GM12878 (cell line): ENCODE measurements at regions not wholly inside any gene's neighbourhood (a gene's known extent, or its start where the extent isn't known, plus 50 kb on each side); places are given as distances from the start of the nearest gene placed in this dataset.

Experiments
- ATAC-seq: fragments of 200-7000 bp; cut with Tn5 transposase; 3 replicates; pipeline ENCODE4 v1.9.1; 2020; ENCODE audit warnings: mild to moderate bottlenecking, moderate library complexity
- BruUV-seq: library from RNA; stranded (reverse); fragments of 400-500 nt; replicated peaks from 2 replicates; lab custom pipeline; 2021; lab: Mats Ljungman, UMichigan
- CTCF ChIA-PET: fragments of 300-600 bp; sonication (Branson Sonifier 250); formaldehyde crosslinking; extraction: SDS; loops from one replicate; lab custom pipeline; 2021; ENCODE audit warnings: inconsistent platforms; lab: Yijun Ruan, JAX
- POLR2A ChIA-PET: fragments of 350-600 bp; formaldehyde crosslinking; extraction: SDS; loops from one replicate; lab custom pipeline; 2021; ENCODE audit warnings: inconsistent platforms; lab: Charles Lee
- RAD21 ChIA-PET: fragments of 300-600 bp; sonication (Branson Sonifier 250); formaldehyde crosslinking; loops from one replicate; lab custom pipeline; 2023; ENCODE audit warnings: antibody characterized with exemption; ENCODE audit not compliant: unreplicated experiment; lab: Charles Lee
- SMC1A ChIA-PET: fragments of 300-600 bp; sonication (Branson Sonifier 250); formaldehyde crosslinking; loops from one replicate; lab custom pipeline; 2023; ENCODE audit not compliant: unreplicated experiment, uncharacterized antibody; lab: Charles Lee
- DNase-seq: peaks from one replicate; pipeline ENCODE4 v3.0.0-alpha.2; 2011; ENCODE audit warnings: low read depth, low spot score
- FAIRE-seq: peaks from 3 replicates; lab custom pipeline; 2011; peaks lifted over from hg19 to GRCh38; lab: Jason Lieb, UNC
- H2AFZ ChIP-seq: 2 replicates; pipeline ENCODE4 v1.6.0; 2011; ENCODE audit warnings: low read depth, low read length, control low read depth; ENCODE audit not compliant: control insufficient read depth
- H3K27ac ChIP-seq: 2 replicates; pipeline ENCODE4 v1.5.1; 2011; ENCODE audit warnings: control low read depth; ENCODE audit not compliant: control insufficient read depth, insufficient read depth
- H3K27me3 ChIP-seq, 2 experiments: replicated peaks in 1 of 2; 2 replicates each; pipeline versions ENCODE4 v1.6.0 to v1.6.1; 2011; ENCODE audit warnings: low read length in 1 of 2; ENCODE audit not compliant: control insufficient read depth in 2 of 2, insufficient read depth in 2 of 2
- H3K36me3 ChIP-seq, 2 experiments: 2 replicates each; pipeline ENCODE4 v1.5.1; 2011; ENCODE audit warnings: low read length in 1 of 2; ENCODE audit not compliant: control insufficient read depth in 2 of 2, insufficient read depth in 2 of 2
- H3K4me1 ChIP-seq: 2 replicates; pipeline ENCODE4 v1.6.1; 2011; ENCODE audit warnings: mild to moderate bottlenecking, low read length, moderate library complexity, mixed read lengths; ENCODE audit not compliant: control insufficient read depth, insufficient read depth
- H3K4me2 ChIP-seq: 2 replicates; pipeline ENCODE4 v1.6.0; 2011; ENCODE audit warnings: control low read depth; ENCODE audit not compliant: control insufficient read depth, insufficient read depth
- H3K4me3 ChIP-seq: fragments of 200-600 bp; sonication (generic); 2 replicates; pipeline ENCODE4 v1.5.1; 2016
- H3K79me2 ChIP-seq: 2 replicates; pipeline ENCODE4 v1.6.0; 2011; ENCODE audit warnings: low read length; ENCODE audit not compliant: control insufficient read depth, insufficient read depth
- H3K9ac ChIP-seq: 2 replicates; pipeline ENCODE4 v1.8.0; 2011; ENCODE audit warnings: low read length, control low read depth, mixed read lengths; ENCODE audit not compliant: control insufficient read depth, insufficient read depth
- H3K9me3 ChIP-seq: replicated peaks from 3 replicates; pipeline ENCODE4 v1.5.1; 2011; ENCODE audit warnings: mild to moderate bottlenecking, low read length; ENCODE audit not compliant: control insufficient read depth, insufficient read depth
- H4K20me1 ChIP-seq: 2 replicates; pipeline ENCODE4 v1.6.0; 2011; ENCODE audit not compliant: control insufficient read depth, insufficient read depth
- ATF3 ChIP-seq: IDR thresholded peaks from 2 replicates; pipeline ENCODE4 v1.6.1; 2011; ENCODE audit warnings: low read depth, mild to moderate bottlenecking, low read length, moderate library complexity, borderline replicate concordance; ENCODE audit errors: extremely low read depth
- ATF7 ChIP-seq: fragments of 450-650 bp; IDR thresholded peaks from 2 replicates; pipeline ENCODE4 v1.6.1; 2016; ENCODE audit warnings: low read depth, mild to moderate bottlenecking
- CBFB ChIP-seq: IDR thresholded peaks from 2 replicates; pipeline ENCODE4 v1.6.1; 2016; ENCODE audit warnings: antibody characterized with exemption, low read depth
- CHD1 ChIP-seq: IDR thresholded peaks from 2 replicates; pipeline ENCODE4 v1.6.1; 2012; ENCODE audit warnings: low read depth, low read length, improper control_type of control experiment
- IRF3 ChIP-seq: fragments of 450-650 bp; IDR thresholded peaks from 2 replicates; pipeline ENCODE4 v1.6.1; 2014; ENCODE audit warnings: mild to moderate bottlenecking
- MTA2 ChIP-seq: fragments of 450-650 bp; IDR thresholded peaks from 2 replicates; pipeline ENCODE4 v1.6.1; 2016; ENCODE audit warnings: low read depth, mild to moderate bottlenecking, moderate library complexity
- NFYB ChIP-seq: IDR thresholded peaks from 2 replicates; pipeline ENCODE4 v1.6.1; 2011; ENCODE audit warnings: low read depth, mild to moderate bottlenecking, low read length, improper control_type of control experiment, moderate library complexity; ENCODE audit not compliant: insufficient read depth
- NR2C1 ChIP-seq: fragments of 450-650 bp; IDR thresholded peaks from 2 replicates; pipeline ENCODE4 v1.6.1; 2017; ENCODE audit warnings: antibody characterized with exemption, mild to moderate bottlenecking, moderate library complexity
- NRF1 ChIP-seq: conservative IDR thresholded peaks from 2 replicates; pipeline ENCODE4 v1.6.1; 2011; ENCODE audit warnings: mild to moderate bottlenecking, low read depth, low read length, improper control_type of control experiment
- PAX8 ChIP-seq: fragments of 450-650 bp; IDR thresholded peaks from 2 replicates; pipeline ENCODE4 v1.6.1; 2017; ENCODE audit warnings: mild to moderate bottlenecking, moderate library complexity
- PKNOX1 ChIP-seq: fragments of 450-650 bp; IDR thresholded peaks from 2 replicates; pipeline ENCODE4 v1.6.1; 2016; ENCODE audit warnings: mild to moderate bottlenecking
- RB1 ChIP-seq: fragments of 450-650 bp; formaldehyde crosslinking; IDR thresholded peaks from 2 replicates; pipeline ENCODE4 v1.6.1; 2017; ENCODE audit warnings: mild to moderate bottlenecking, borderline replicate concordance
- RFX5 ChIP-seq: IDR thresholded peaks from 2 replicates; pipeline ENCODE4 v1.6.1; 2011; ENCODE audit warnings: low read depth, low read length, improper control_type of control experiment
- TCF7 ChIP-seq: IDR thresholded peaks from 2 replicates; pipeline ENCODE4 v1.6.1; 2014; ENCODE audit warnings: antibody characterized with exemption, borderline replicate concordance
- ZBTB40 ChIP-seq: fragments of 450-650 bp; IDR thresholded peaks from 2 replicates; pipeline ENCODE4 v1.6.1; 2016; ENCODE audit warnings: mild to moderate bottlenecking, moderate library complexity, borderline replicate concordance
- ZNF384 ChIP-seq: IDR thresholded peaks from 2 replicates; pipeline ENCODE4 v1.6.1; 2012; ENCODE audit warnings: low read depth, mild to moderate bottlenecking, low read length, improper control_type of control experiment, borderline replicate concordance
- ZNF622 ChIP-seq: fragments of 450-650 bp; IDR thresholded peaks from 2 replicates; pipeline ENCODE4 v1.6.1; 2017; ENCODE audit warnings: mild to moderate bottlenecking, inconsistent platforms
- WGBS: methylation state at CpG from one replicate; pipeline ENCODE4 v1.1.6; 2016; ENCODE audit warnings: low lambda C conversion rate; ENCODE audit not compliant: insufficient replicate concordance, insufficient coverage; ENCODE audit errors: missing lambda C conversion rate; 5-methylcytosine and 5-hydroxymethylcytosine counted together
- in situ Hi-C: fragments of 300-500 bp; cut with MboI; formaldehyde crosslinking; loops from 9 replicates; pipeline ENCODE4 v1.14.3; 2018; ENCODE audit warnings: mixed read lengths
- intact Hi-C: fragments of 100-400 bp; cut with micrococcal nuclease; formaldehyde crosslinking; loops from one replicate; pipeline ENCODE4 v1.14.2; 2022; ENCODE audit not compliant: unreplicated experiment

- TF ChIP-seq NRF1 (no peak), RB1 (no peak), NFYB (no peak), ZNF384 (no peak), ZNF622 (no peak), NR2C1 (no peak), RFX5 (no peak), TCF7 (no peak), PKNOX1 (no peak), ATF3 (no peak), CBFB (no peak)
Observed at GRCh38 chr7:98784216-98784785, 85.5 kb downstream of the TMEM130 start (continued).

- Histone ChIP-seq H3K79me2 (no peaks in the 10 kb centered on the region), H3K4me1 (peaks cover 9% of the 10 kb centered on the region), H3K36me3 (no peaks in the 10 kb centered on the region), H3K9me3 (no peaks in the 10 kb centered on the region), H3K27me3 (no peaks in the 10 kb centered on the region; a peak in 1 of 4 replicates), H3K4me2 (peak overlapping the region; percentile 30), H2AFZ (peak overlapping the region; percentile 45), H3K4me3 (no peak overlapping the region), H3K27ac (peak overlapping the region; percentile 62), H3K9ac (peak overlapping the region; percentile 54; the same call in 1 of the 2 replicates), H4K20me1 (no peaks in the 10 kb centered on the region)
- SMC1A ChIA-PET: interaction anchor here (0.5 to 0.6 kb wide), 2 partner anchors 52 to 1236 kb away, joined by 3 read pairs; no protein-coding TSS in a partner anchor
- WGBS: 10% methylated on average over 14 of the region's 14 CpGs
- FAIRE-seq: no peak
- no TSS peak for BruUV-seq
- RAD21 ChIA-PET: no interaction called here
- peak; percentile 46 for ATAC-seq
- intact Hi-C loops (no loop called here), in situ Hi-C loops (no loop called here)
- POLR2A ChIA-PET: no interaction called here
- CTCF ChIA-PET: no interaction called here
- no peak for DNase-seq
- TF ChIP-seq MTA2 (no peak), IRF3 (no peak), CHD1 (no peak), PAX8 (no peak), ZBTB40 (no peak), ATF7 (no peak)
Observed at GRCh38 chr7:98785929-98786571, 83.8 kb downstream of the TMEM130 start.
